Tongue (tissue), 1 donor: ENCODE measurements at regions not wholly inside any gene's neighbourhood (a gene's known extent, or its start where the extent isn't known, plus 50 kb on each side); places are given as distances from the start of the nearest gene placed in this dataset.
"Not testable (repeated sequence)": the region's sequence is repeated elsewhere in the genome, so short reads cannot be mapped to it uniquely, and the experiment has no call there.

Experiments
- DNase-seq: peaks from one replicate; pipeline ENCODE4 v3.0.0-alpha.2; 2015

GRCh38 chr10:37067576-37067975, 57.8 kb upstream of the ANKRD30A start:
- DNase-seq: no peak

GRCh38 chr10:37062296-37062695, 63.1 kb upstream of the ANKRD30A start:
- not testable (repeated sequence) for DNase-seq

GRCh38 chr10:37057261-37057660, 68.1 kb upstream of the ANKRD30A start:
- no peak for DNase-seq

GRCh38 chr10:37053476-37053875, 71.9 kb upstream of the ANKRD30A start:
- no peak for DNase-seq

- DNase-seq: not testable (repeated sequence)
Measured at GRCh38 chr10:37049982-37050381, 75.4 kb upstream of the ANKRD30A start.

- not testable (repeated sequence) for DNase-seq
Measured at GRCh38 chr10:37044319-37044718, 81.1 kb upstream of the ANKRD30A start.

- no peak for DNase-seq
Measured at GRCh38 chr10:37035853-37036252, 89.5 kb upstream of the ANKRD30A start.

- DNase-seq: no peak
Measured at GRCh38 chr10:37015498-37015897, 109.9 kb upstream of the ANKRD30A start.

- DNase-seq: no peak
Measured at GRCh38 chr10:37010741-37011140, 114.7 kb upstream of the ANKRD30A start.

- not testable (repeated sequence) for DNase-seq
Measured at GRCh38 chr10:37008276-37008675, 117.1 kb upstream of the ANKRD30A start.

- DNase-seq: no peak
Measured at GRCh38 chr10:37003126-37003525, 122.3 kb upstream of the ANKRD30A start.

GRCh38 chr10:36995806-36996205, 129.6 kb upstream of the ANKRD30A start:
- DNase-seq: not testable (repeated sequence)

GRCh38 chr10:36994886-36995285, 130.5 kb upstream of the ANKRD30A start:
- no peak for DNase-seq

- DNase-seq: no peak
Measured at GRCh38 chr10:36989233-36989632, 136.2 kb upstream of the ANKRD30A start.

- no peak for DNase-seq
Measured at GRCh38 chr10:36946598-36946997, 178.8 kb upstream of the ANKRD30A start.

- DNase-seq: no peak
Measured at GRCh38 chr10:36943544-36943943, 181.9 kb upstream of the ANKRD30A start.

GRCh38 chr10:36942616-36943015, 182.8 kb upstream of the ANKRD30A start:
- DNase-seq: no peak

- DNase-seq: no peak
Measured at GRCh38 chr10:36903040-36903439, 222.4 kb upstream of the ANKRD30A start.

- DNase-seq: no peak
Measured at GRCh38 chr10:36899652-36900051, 225.7 kb upstream of the ANKRD30A start.

GRCh38 chr10:36888925-36889573, 236.3 kb upstream of the ANKRD30A start:
- DNase-seq: peak; percentile 40

GRCh38 chr10:36886303-36886891, 239.0 kb upstream of the ANKRD30A start:
- DNase-seq: no peak

- DNase-seq: no peak
Measured at GRCh38 chr10:36885746-36886145, 239.7 kb upstream of the ANKRD30A start.

GRCh38 chr10:36882781-36883180, 242.6 kb upstream of the ANKRD30A start:
- DNase-seq: no peak

GRCh38 chr10:36880898-36881297, 244.5 kb upstream of the ANKRD30A start:
- DNase-seq: peak; percentile 57
